Neural progenitor cell (in vitro differentiated cells): ENCODE measurements at regions not wholly inside any gene's neighbourhood (a gene's known extent, or its start where the extent isn't known, plus 50 kb on each side); places are given as distances from the start of the nearest gene placed in this dataset.

Experiments used
- DNase-seq: peaks from one replicate; pipeline ENCODE4 v3.0.0-alpha.2; 2016; ENCODE audit warnings: low spot score
- H2AFZ ChIP-seq: fragments of 200-600 bp; sonication (generic); replicated peaks from 2 replicates; pipeline ENCODE4 v1.6.1; 2016; ENCODE audit warnings: antibody characterized with exemption
- H3F3A ChIP-seq: fragments of 200-600 bp; sonication (generic); 2 replicates; pipeline ENCODE4 v1.6.1; 2016; ENCODE audit warnings: antibody characterized with exemption, low read depth
- H3K27ac ChIP-seq: fragments of 200-600 bp; sonication (generic); 2 replicates; pipeline ENCODE4 v1.5.1; 2016; ENCODE audit warnings: mild to moderate bottlenecking
- H3K27me3 ChIP-seq: fragments of 200-600 bp; sonication (generic); 2 replicates; pipeline ENCODE4 v1.6.1; 2016; ENCODE audit warnings: mild to moderate bottlenecking, moderate library complexity
- H3K36me3 ChIP-seq: fragments of 200-600 bp; sonication (generic); 2 replicates; pipeline ENCODE4 v1.5.1; 2016
- H3K4me1 ChIP-seq: fragments of 200-600 bp; sonication (generic); 2 replicates; pipeline ENCODE4 v1.6.1; 2016; ENCODE audit warnings: mixed run types
- H3K4me2 ChIP-seq: fragments of 200-600 bp; sonication (generic); 2 replicates; pipeline ENCODE4 v1.6.1; 2016
- H3K4me3 ChIP-seq: fragments of 200-600 bp; sonication (generic); 2 replicates; pipeline ENCODE4 v1.5.1; 2016
- H3K79me2 ChIP-seq: fragments of 200-600 bp; sonication (generic); 2 replicates; pipeline ENCODE4 v1.6.1; 2016; ENCODE audit warnings: low read depth
- H3K9ac ChIP-seq: fragments of 200-600 bp; sonication (generic); 2 replicates; pipeline ENCODE4 v1.6.1; 2016
- H3K9me3 ChIP-seq: fragments of 200-600 bp; sonication (generic); 2 replicates; pipeline ENCODE4 v1.5.1; 2016; ENCODE audit warnings: low read depth
- H4K20me1 ChIP-seq: fragments of 200-600 bp; sonication (generic); 2 replicates; pipeline ENCODE4 v1.6.1; 2016; ENCODE audit warnings: low read depth
- H3K27ac Mint-ChIP-seq: 3 replicates; pipeline ENCODE4 v1.8.0; 2021; ENCODE audit warnings: mixed read lengths
- H3K27me3 Mint-ChIP-seq: 2 replicates; pipeline ENCODE4 v1.8.0; 2022; ENCODE audit warnings: low read depth, mild to moderate bottlenecking, inconsistent platforms, moderate library complexity, mixed read lengths; ENCODE audit not compliant: insufficient read depth
- H3K36me3 Mint-ChIP-seq: 3 replicates; pipeline ENCODE4 v1.8.0; 2021; ENCODE audit warnings: mixed read lengths
- H3K4me1 Mint-ChIP-seq: 3 replicates; pipeline ENCODE4 v1.8.0; 2021; ENCODE audit warnings: mixed read lengths
- H3K4me3 Mint-ChIP-seq: 3 replicates; pipeline ENCODE4 v1.8.0; 2021; ENCODE audit warnings: mild to moderate bottlenecking, moderate library complexity, mixed read lengths
- H3K9me3 Mint-ChIP-seq: 3 replicates; pipeline ENCODE4 v1.8.0; 2020; ENCODE audit warnings: mixed read lengths
- EZH2 ChIP-seq: fragments of 200-600 bp; sonication (generic); IDR thresholded peaks from 2 replicates; pipeline ENCODE4 v1.6.1; 2017; ENCODE audit warnings: antibody characterized with exemption, mild to moderate bottlenecking, moderate library complexity
- EZH2phosphoT487 ChIP-seq: fragments of 200-600 bp; sonication (generic); IDR thresholded peaks from 2 replicates; pipeline ENCODE4 v1.6.1; 2017; ENCODE audit warnings: antibody characterized with exemption
- TF ChIP-seq, protein P1 (sequence below): fragments of 200-600 bp; sonication (generic); IDR thresholded peaks from 2 replicates; pipeline ENCODE4 v1.5.1; 2017; ENCODE audit warnings: antibody characterized with exemption, mild to moderate bottlenecking

DNA sequence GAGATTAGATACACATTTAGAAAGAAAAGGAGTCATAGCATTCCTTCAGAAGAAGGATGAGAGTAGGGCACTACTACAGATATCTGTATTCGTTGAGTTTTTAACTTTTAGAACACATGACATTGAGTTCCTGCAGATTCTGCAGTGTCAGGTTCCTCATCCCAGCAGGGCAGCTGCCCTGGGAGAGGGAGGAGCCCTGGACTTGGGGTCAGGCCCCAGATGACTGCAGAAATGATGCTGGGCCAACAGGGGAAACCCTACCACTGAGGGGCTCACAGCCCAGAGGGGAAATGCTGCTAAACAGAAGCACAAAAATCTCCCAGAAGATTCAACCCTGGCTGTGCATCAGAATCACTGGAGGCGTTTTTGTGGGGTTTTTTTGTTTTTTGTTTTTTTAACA is 68.9 kb upstream of the TAF1L start:
- no peak overlapping the region for H3K4me3 ChIP-seq
- no peak overlapping the region for H3K4me2 ChIP-seq
- TF ChIP-seq, protein P1, sequence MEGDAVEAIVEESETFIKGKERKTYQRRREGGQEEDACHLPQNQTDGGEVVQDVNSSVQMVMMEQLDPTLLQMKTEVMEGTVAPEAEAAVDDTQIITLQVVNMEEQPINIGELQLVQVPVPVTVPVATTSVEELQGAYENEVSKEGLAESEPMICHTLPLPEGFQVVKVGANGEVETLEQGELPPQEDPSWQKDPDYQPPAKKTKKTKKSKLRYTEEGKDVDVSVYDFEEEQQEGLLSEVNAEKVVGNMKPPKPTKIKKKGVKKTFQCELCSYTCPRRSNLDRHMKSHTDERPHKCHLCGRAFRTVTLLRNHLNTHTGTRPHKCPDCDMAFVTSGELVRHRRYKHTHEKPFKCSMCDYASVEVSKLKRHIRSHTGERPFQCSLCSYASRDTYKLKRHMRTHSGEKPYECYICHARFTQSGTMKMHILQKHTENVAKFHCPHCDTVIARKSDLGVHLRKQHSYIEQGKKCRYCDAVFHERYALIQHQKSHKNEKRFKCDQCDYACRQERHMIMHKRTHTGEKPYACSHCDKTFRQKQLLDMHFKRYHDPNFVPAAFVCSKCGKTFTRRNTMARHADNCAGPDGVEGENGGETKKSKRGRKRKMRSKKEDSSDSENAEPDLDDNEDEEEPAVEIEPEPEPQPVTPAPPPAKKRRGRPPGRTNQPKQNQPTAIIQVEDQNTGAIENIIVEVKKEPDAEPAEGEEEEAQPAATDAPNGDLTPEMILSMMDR, result no peak
- TF ChIP-seq EZH2 (no peak), EZH2phosphoT487 (no peak)
- H3K9me3 ChIP-seq, result no peaks in the 10 kb centered on the region
- Mint-ChIP-seq H3K9me3 (peaks cover under 1% of the 10 kb centered on the region), H3K27ac (no peak overlapping the region), H3K36me3 (no peaks in the 10 kb centered on the region), H3K4me3 (no peak overlapping the region), H3K4me1 (no peaks in the 10 kb centered on the region), H3K27me3 (no peaks in the 10 kb centered on the region)
- H3K36me3 ChIP-seq, result no peaks in the 10 kb centered on the region
- H3K79me2 ChIP-seq, result no peaks in the 10 kb centered on the region
- no peaks in the 10 kb centered on the region for H3K4me1 ChIP-seq
- DNase-seq, result no peak
- H3F3A ChIP-seq, result no peaks in the 10 kb centered on the region
- H3K27me3 ChIP-seq, result no peaks in the 10 kb centered on the region
- no peaks in the 10 kb centered on the region for H4K20me1 ChIP-seq
- H3K27ac ChIP-seq, result no peak overlapping the region
- H3K9ac ChIP-seq, result no peak overlapping the region
- H2AFZ ChIP-seq, result no peak overlapping the region

DNA sequence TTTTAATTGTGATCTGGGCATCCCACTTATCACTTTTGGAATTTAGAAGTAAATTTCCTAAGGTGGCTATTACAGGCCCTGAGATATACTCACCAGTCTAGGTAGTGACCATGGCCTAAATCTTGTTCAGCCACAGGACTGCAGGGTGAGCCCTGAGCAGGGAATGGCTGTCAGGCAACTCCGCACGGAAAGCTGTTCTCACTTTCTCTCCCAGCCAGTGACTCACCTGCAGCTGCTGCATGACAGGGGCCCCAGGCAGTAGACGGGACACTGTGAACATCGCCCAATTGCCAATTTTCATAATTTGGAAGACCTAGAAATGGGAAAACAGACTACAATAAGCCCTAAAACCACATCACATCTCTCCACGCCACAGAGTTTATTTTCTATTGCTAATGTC is 69.6 kb upstream of the TAF1L start:
- Histone ChIP-seq H2AFZ (no peak overlapping the region), H3K9ac (no peak overlapping the region), H3K4me3 (no peak overlapping the region), H3K79me2 (no peaks in the 10 kb centered on the region), H3F3A (no peaks in the 10 kb centered on the region), H3K36me3 (no peaks in the 10 kb centered on the region), H4K20me1 (no peaks in the 10 kb centered on the region), H3K27me3 (no peaks in the 10 kb centered on the region), H3K27ac (no peak overlapping the region), H3K4me1 (no peaks in the 10 kb centered on the region), H3K4me2 (no peak overlapping the region), H3K9me3 (no peaks in the 10 kb centered on the region)
- no peak overlapping the region for H3K4me3 Mint-ChIP-seq
- H3K27ac Mint-ChIP-seq, result no peak overlapping the region
- peaks cover 3% of the 10 kb centered on the region for H3K27me3 Mint-ChIP-seq
- DNase-seq, result no peak
- H3K36me3 Mint-ChIP-seq, result no peaks in the 10 kb centered on the region
- H3K9me3 Mint-ChIP-seq, result peaks cover 5% of the 10 kb centered on the region
- H3K4me1 Mint-ChIP-seq, result no peaks in the 10 kb centered on the region
- no peak for TF ChIP-seq EZH2

DNA sequence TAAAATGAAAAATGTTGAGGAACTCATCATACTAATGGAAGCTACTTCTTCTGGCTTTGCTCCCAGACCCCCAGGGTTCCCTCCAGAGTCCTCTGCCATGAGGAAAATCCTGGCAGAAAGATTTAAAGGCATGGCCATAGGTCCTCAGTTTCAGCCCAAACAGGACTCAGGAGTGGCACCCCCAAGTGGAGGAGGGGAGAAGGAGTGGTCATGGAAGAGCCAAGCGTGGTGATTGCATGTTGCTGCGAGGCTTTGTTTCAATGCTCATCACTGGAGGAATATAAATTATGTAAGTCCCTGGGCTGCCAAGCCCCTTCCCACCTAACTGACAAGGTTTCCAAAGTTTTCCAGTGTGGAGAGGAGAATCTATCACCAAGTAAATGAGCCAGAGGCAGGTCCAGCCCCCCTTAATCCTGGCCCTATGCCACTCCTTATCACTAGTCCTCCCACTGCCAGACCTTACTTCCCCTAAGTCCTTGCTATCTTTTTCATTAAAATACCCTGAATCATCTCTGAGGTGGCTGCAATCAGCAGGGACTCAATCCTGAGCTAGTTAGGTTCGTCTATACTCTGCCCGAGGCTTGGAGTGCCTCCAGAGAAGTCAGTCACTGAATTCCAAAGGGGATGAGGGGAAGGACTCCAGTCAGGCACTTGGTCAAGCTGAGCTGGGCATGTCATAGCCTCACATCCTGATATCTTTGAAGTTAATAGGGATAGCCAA is 70.7 kb upstream of the TAF1L start:
- no peak for DNase-seq
- H3K27me3 Mint-ChIP-seq, result peaks cover 5% of the 10 kb centered on the region
- H3K4me3 Mint-ChIP-seq, result no peak overlapping the region
- Histone ChIP-seq H3K9ac (no peak overlapping the region), H3K27me3 (no peaks in the 10 kb centered on the region), H4K20me1 (no peaks in the 10 kb centered on the region), H3K36me3 (no peaks in the 10 kb centered on the region), H3K27ac (no peak overlapping the region), H3K4me2 (no peak overlapping the region), H3K4me1 (no peaks in the 10 kb centered on the region), H3K79me2 (no peaks in the 10 kb centered on the region), H2AFZ (no peak overlapping the region), H3F3A (no peaks in the 10 kb centered on the region), H3K4me3 (no peak overlapping the region), H3K9me3 (no peaks in the 10 kb centered on the region)
- no peak overlapping the region for H3K27ac Mint-ChIP-seq
- TF ChIP-seq EZH2phosphoT487 (no peak), EZH2 (no peak)
- TF ChIP-seq, protein P1, result peak; percentile 13
- H3K36me3 Mint-ChIP-seq, result no peaks in the 10 kb centered on the region
- H3K4me1 Mint-ChIP-seq, result no peaks in the 10 kb centered on the region
- H3K9me3 Mint-ChIP-seq, result peaks cover 8% of the 10 kb centered on the region

DNA sequence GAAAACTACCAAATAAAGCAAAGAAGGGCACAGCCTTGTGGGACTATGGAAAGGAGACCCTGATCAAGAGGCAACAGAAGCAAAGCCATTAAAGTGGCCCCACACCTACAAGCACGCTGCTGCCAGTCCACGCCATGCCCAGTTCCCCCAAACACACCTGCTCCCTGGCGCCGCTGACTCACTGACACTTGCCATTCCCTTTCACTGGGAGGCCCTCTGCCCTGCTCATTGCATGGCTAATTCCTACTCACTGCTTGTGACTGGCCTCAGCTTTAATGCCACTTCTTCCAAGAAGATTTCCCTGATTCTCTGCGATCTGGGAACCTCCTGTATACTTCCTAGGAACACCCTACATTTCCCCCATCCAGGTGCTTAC is 71.2 kb upstream of the TAF1L start:
- no peaks in the 10 kb centered on the region for H3K4me1 Mint-ChIP-seq
- no peaks in the 10 kb centered on the region for H3K79me2 ChIP-seq
- H3F3A ChIP-seq, result no peaks in the 10 kb centered on the region
- no peak overlapping the region for H3K4me3 Mint-ChIP-seq
- no peaks in the 10 kb centered on the region for H3K36me3 ChIP-seq
- no peaks in the 10 kb centered on the region for H3K36me3 Mint-ChIP-seq
- no peaks in the 10 kb centered on the region for H3K27me3 ChIP-seq
- H3K4me1 ChIP-seq, result no peaks in the 10 kb centered on the region
- H3K9me3 Mint-ChIP-seq, result peaks cover 8% of the 10 kb centered on the region
- TF ChIP-seq, protein P1, result no peak
- TF ChIP-seq EZH2 (no peak), EZH2phosphoT487 (no peak)
- no peak overlapping the region for H3K4me2 ChIP-seq
- no peak overlapping the region for H2AFZ ChIP-seq
- no peak overlapping the region for H3K9ac ChIP-seq
- H4K20me1 ChIP-seq, result no peaks in the 10 kb centered on the region
- no peak overlapping the region for H3K27ac Mint-ChIP-seq
- H3K4me3 ChIP-seq, result no peak overlapping the region
- no peak for DNase-seq
- H3K27ac ChIP-seq, result no peak overlapping the region
- peaks cover 5% of the 10 kb centered on the region for H3K27me3 Mint-ChIP-seq
- no peaks in the 10 kb centered on the region for H3K9me3 ChIP-seq
